ENCODE measurements at regions not wholly inside any gene's neighbourhood (a gene's known extent, or its start where the extent isn't known, plus 50 kb on each side); places are given as distances from the start of the nearest gene placed in this dataset.

GRCh38 chr5:8500426-8500825, 631.5 kb downstream of the MTRR start:
- Histone ChIP-seq H3K36me3 (ENCODE audit: control insufficient read depth, low read length) (no peaks in the 10 kb centered on the region), H3K79me2 (ENCODE audit: control insufficient read depth, low read length) (no peaks in the 10 kb centered on the region), H3K27ac (ENCODE audit: low read depth, low read length) (no peak overlapping the region), H3F3A (ENCODE audit: control insufficient read depth, insufficient read depth) (no peaks in the 10 kb centered on the region), H3K4me3 (ENCODE audit: low read length) (no peak overlapping the region), H3K4me1 (ENCODE audit: control insufficient read depth, low read length) (no peaks in the 10 kb centered on the region), H4K20me1 (ENCODE audit: control insufficient read depth, insufficient read depth, low read depth, low read length) (no peaks in the 10 kb centered on the region), H3K27me3 (ENCODE audit: control insufficient read depth, low read length) (no peaks in the 10 kb centered on the region), H3K9me2 (replicated peaks; ENCODE audit: control insufficient read depth, low read length) (no peaks in the 10 kb centered on the region), H3K9me3 (ENCODE audit: control insufficient read depth, insufficient read depth, low read length) (no peaks in the 10 kb centered on the region; the same call in 1 of the 2 replicates), H3K4me2 (ENCODE audit: low read length) (no peak overlapping the region)
- no peak for TF ChIP-seq EZH2phosphoT487 (IDR thresholded peaks at IDR 0.05; ENCODE audit: borderline replicate concordance, low read length)
- no peak for TF ChIP-seq CTCF (IDR thresholded peaks at IDR 0.05; ENCODE audit: low read depth, low read length, poor library complexity, severe bottlenecking)

GRCh38 chr5:8505196-8505595, 636.2 kb downstream of the MTRR start:
- Histone ChIP-seq H3K27me3 (ENCODE audit: control insufficient read depth, low read length) (no peaks in the 10 kb centered on the region), H3K4me1 (ENCODE audit: control insufficient read depth, low read length) (no peaks in the 10 kb centered on the region), H3K79me2 (ENCODE audit: control insufficient read depth, low read length) (no peaks in the 10 kb centered on the region), H3F3A (ENCODE audit: control insufficient read depth, insufficient read depth) (no peaks in the 10 kb centered on the region), H3K9me2 (replicated peaks; ENCODE audit: control insufficient read depth, low read length) (no peaks in the 10 kb centered on the region), H3K36me3 (ENCODE audit: control insufficient read depth, low read length) (no peaks in the 10 kb centered on the region), H3K4me2 (ENCODE audit: low read length) (no peak overlapping the region), H3K4me3 (ENCODE audit: low read length) (no peak overlapping the region), H3K27ac (ENCODE audit: low read depth, low read length) (no peak overlapping the region), H3K9me3 (ENCODE audit: control insufficient read depth, insufficient read depth, low read length) (no peaks in the 10 kb centered on the region), H4K20me1 (ENCODE audit: control insufficient read depth, insufficient read depth, low read depth, low read length) (no peaks in the 10 kb centered on the region)
- TF ChIP-seq EZH2phosphoT487 (IDR thresholded peaks at IDR 0.05; ENCODE audit: borderline replicate concordance, low read length) (no peak), CTCF (IDR thresholded peaks at IDR 0.05; ENCODE audit: low read depth, low read length, poor library complexity, severe bottlenecking) (no peak)

DNA sequence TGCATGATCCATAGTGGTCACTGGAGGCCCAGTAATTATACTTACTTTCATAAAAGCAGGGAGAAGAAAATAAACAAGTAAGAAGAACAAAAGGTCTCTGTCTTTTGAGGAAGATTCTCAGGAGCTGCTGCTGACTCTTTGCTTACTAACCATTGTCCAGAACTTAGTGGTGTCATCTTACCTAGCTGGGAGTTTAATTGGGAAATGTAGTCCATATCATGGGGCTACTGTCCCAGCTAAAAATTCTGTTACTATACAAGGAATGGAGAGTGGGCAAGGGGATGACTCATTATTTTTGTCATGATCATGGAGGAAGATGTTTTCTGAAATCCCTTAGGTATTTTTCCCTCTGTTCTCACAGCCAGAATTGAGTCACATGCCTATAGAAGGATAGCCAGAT, 639.3 kb downstream of the MTRR start:
- no peak for TF ChIP-seq EZH2phosphoT487 (IDR thresholded peaks at IDR 0.05; ENCODE audit: borderline replicate concordance, low read length)
- no peak for TF ChIP-seq CTCF (IDR thresholded peaks at IDR 0.05; ENCODE audit: low read depth, low read length, poor library complexity, severe bottlenecking)
- no peak overlapping the region for H3K27ac ChIP-seq (ENCODE audit: low read depth, low read length)
- H3K79me2 ChIP-seq (ENCODE audit: control insufficient read depth, low read length) = no peaks in the 10 kb centered on the region
- no peaks in the 10 kb centered on the region for H3K27me3 ChIP-seq (ENCODE audit: control insufficient read depth, low read length)
- H3K9me3 ChIP-seq (ENCODE audit: control insufficient read depth, insufficient read depth, low read length) = no peaks in the 10 kb centered on the region
- no peaks in the 10 kb centered on the region for H3F3A ChIP-seq (ENCODE audit: control insufficient read depth, insufficient read depth)
- H3K36me3 ChIP-seq (ENCODE audit: control insufficient read depth, low read length) = no peaks in the 10 kb centered on the region
- H3K4me1 ChIP-seq (ENCODE audit: control insufficient read depth, low read length) = no peaks in the 10 kb centered on the region
- H3K9me2 ChIP-seq (replicated peaks; ENCODE audit: control insufficient read depth, low read length) = no peaks in the 10 kb centered on the region
- H4K20me1 ChIP-seq (ENCODE audit: control insufficient read depth, insufficient read depth, low read depth, low read length) = no peaks in the 10 kb centered on the region
- no peak overlapping the region for H3K4me2 ChIP-seq (ENCODE audit: low read length)
- no peak overlapping the region for H3K4me3 ChIP-seq (ENCODE audit: low read length)

- Histone ChIP-seq H3K4me3 (ENCODE audit: low read length) (no peak overlapping the region), H3F3A (ENCODE audit: control insufficient read depth, insufficient read depth) (no peaks in the 10 kb centered on the region), H3K79me2 (ENCODE audit: control insufficient read depth, low read length) (no peaks in the 10 kb centered on the region), H3K9me3 (ENCODE audit: control insufficient read depth, insufficient read depth, low read length) (no peaks in the 10 kb centered on the region), H3K4me1 (ENCODE audit: control insufficient read depth, low read length) (no peaks in the 10 kb centered on the region), H4K20me1 (ENCODE audit: control insufficient read depth, insufficient read depth, low read depth, low read length) (no peaks in the 10 kb centered on the region), H3K4me2 (ENCODE audit: low read length) (no peak overlapping the region), H3K27me3 (ENCODE audit: control insufficient read depth, low read length) (no peaks in the 10 kb centered on the region), H3K27ac (ENCODE audit: low read depth, low read length) (no peak overlapping the region), H3K9me2 (replicated peaks; ENCODE audit: control insufficient read depth, low read length) (no peaks in the 10 kb centered on the region), H3K36me3 (ENCODE audit: control insufficient read depth, low read length) (no peaks in the 10 kb centered on the region)
- TF ChIP-seq CTCF (IDR thresholded peaks at IDR 0.05; ENCODE audit: low read depth, low read length, poor library complexity, severe bottlenecking) = no peak
- TF ChIP-seq EZH2phosphoT487 (IDR thresholded peaks at IDR 0.05; ENCODE audit: borderline replicate concordance, low read length) = no peak
Observed at GRCh38 chr5:8516356-8516755, 647.4 kb downstream of the MTRR start.
